T-helper 1 cell treated with Interleukin-12 subunit alpha and Interleukin-12 subunit beta and Interleukin-4 antibody, amounts not matched to agents 30 μg/mL and 1 μg/mL, for 36 hours (primary cell): ENCODE measurements at regions not wholly inside any gene's neighbourhood (a gene's known extent, or its start where the extent isn't known, plus 50 kb on each side); places are given as distances from the start of the nearest gene placed in this dataset.

ENCODE experiments used
- H3K27ac Mint-ChIP-seq: one replicate; pipeline ENCODE4 v1.8.0; 2021; ENCODE audit warnings: mild to moderate bottlenecking, mixed read lengths
- H3K27me3 Mint-ChIP-seq: one replicate; pipeline ENCODE4 v1.8.0; 2021; ENCODE audit warnings: low read depth, mixed read lengths
- H3K36me3 Mint-ChIP-seq: one replicate; pipeline ENCODE4 v1.8.0; 2021; ENCODE audit warnings: low read depth, mixed read lengths
- H3K4me1 Mint-ChIP-seq: one replicate; pipeline ENCODE4 v1.8.0; 2021; ENCODE audit warnings: low read depth, mixed read lengths
- H3K4me3 Mint-ChIP-seq: one replicate; pipeline ENCODE4 v1.8.0; 2021; ENCODE audit warnings: mild to moderate bottlenecking, moderate library complexity, mixed read lengths
- H3K9me3 Mint-ChIP-seq: one replicate; pipeline ENCODE4 v1.8.0; 2021; ENCODE audit warnings: mixed read lengths

DNA sequence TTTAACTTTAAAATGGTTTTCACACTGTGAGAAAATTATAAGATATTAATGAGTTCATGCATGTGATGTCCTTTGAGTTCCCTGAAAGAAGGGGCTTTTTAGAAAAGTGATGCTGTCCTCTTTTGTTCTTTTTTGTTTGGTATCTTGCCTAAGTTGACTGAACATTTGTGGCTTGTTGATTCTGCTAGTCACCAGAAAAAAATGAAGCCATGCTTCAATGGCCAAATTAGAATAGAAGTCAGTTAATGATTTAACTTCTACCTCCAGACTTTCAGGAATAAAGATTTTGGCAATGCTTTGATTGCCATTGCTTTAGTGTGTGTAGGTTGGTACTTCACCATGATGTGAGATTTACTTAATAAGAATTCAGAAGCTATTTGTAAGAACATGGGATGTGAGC, 260.6 kb upstream of the NECTIN3 start:
- no peaks in the 10 kb centered on the region for H3K9me3 Mint-ChIP-seq
- no peaks in the 10 kb centered on the region for H3K36me3 Mint-ChIP-seq
- H3K27ac Mint-ChIP-seq, result no peak overlapping the region
- no peak overlapping the region for H3K4me3 Mint-ChIP-seq
- H3K27me3 Mint-ChIP-seq, result peaks cover 15% of the 10 kb centered on the region
- peaks cover 9% of the 10 kb centered on the region for H3K4me1 Mint-ChIP-seq

DNA sequence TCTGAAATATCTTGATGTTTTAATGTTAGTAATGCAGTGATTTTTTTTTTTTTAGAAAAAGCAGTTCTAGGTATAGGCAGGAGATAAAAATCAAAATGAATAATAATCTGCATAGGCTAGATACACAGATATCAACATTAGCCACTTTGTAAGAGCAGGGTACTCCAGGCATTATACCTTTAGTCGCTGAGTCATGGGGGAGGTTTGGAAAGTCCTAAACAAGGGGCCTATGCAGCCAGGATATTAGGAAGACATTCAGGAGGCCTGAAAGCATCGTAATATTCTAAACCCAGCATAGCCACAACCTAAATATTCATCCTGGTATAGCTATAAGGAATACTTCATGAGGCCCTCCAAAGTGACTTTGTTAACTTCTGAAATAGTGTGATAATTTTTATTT, 258.1 kb upstream of the NECTIN3 start:
- Mint-ChIP-seq H3K9me3 (no peaks in the 10 kb centered on the region), H3K4me1 (peaks cover 9% of the 10 kb centered on the region)

DNA sequence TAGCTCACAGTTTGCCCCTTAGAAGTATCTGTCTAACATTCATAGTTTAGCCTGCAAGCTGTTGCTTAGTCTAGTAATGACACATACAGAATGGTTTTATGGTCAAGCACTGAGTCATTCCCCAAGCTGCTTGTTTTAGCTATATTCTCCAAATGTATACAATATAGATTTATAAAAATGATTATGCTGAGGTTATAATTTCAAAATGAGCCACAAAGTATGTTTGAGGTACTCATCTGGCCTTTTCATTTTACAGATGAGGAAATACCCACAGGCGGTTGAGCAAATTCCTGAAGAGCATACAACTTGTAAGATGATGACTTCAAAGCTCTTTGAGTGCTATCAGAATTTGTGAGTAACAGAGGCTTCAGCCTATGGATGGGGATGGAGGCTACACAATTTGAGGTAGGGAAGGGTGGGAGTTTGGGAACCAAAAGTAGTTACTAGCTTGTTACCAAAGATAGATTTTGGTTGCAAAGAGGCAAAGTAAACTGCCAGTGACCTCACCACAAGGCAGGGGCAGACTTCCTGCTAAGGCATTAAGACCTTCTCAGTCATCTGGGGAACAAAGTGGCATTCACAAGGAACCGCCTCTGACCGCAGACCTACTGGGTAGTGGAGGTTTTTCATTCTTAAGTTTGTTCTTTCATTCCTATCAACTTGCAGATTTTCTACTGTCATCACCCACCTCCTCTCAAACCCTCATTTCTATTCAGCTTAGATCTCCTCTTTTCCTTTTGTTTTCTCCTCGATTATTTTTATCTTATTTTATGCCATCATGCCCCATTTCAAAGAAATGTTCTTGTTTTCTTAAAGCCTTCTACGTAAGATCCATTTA, 257.2 kb upstream of the NECTIN3 start:
- Mint-ChIP-seq H3K27me3 (peaks cover 15% of the 10 kb centered on the region), H3K36me3 (no peaks in the 10 kb centered on the region), H3K4me1 (peaks cover 9% of the 10 kb centered on the region), H3K4me3 (peak overlapping the region; percentile 9), H3K27ac (peak overlapping the region; percentile 71), H3K9me3 (no peaks in the 10 kb centered on the region)

More for the DNA sequence above, 258.1 kb upstream of the NECTIN3 start:
- Mint-ChIP-seq H3K36me3 (no peaks in the 10 kb centered on the region), H3K27ac (no peak overlapping the region), H3K4me3 (no peak overlapping the region), H3K27me3 (peaks cover 15% of the 10 kb centered on the region)

DNA sequence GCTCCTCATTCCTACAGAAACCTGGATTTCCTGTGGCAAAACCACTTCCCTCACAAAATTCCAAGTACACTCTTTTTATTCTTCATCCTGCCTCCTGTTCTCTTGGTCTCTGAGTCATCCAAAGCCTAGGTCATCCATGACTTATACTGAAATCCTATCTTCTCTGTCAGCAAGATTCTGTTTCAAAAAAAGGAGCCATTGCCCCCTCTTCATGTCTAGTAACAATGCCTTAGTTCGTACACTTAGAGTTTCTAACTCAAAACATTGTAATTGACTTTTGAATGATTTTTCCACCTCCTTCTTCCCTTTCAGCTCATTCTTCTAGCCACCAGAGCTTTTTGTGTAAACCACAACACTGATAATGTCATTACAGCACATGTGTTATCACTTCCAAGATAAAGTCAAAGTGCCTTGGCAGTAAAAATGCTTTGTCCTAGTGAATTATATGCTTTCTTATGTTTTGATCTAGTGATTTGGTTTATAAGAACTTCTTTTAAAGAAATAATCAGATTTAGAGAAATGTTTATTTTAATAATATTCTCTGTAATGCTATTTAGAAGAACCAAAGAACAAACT, 256.5 kb upstream of the NECTIN3 start:
- Mint-ChIP-seq H3K36me3 (no peaks in the 10 kb centered on the region), H3K4me1 (peaks cover 9% of the 10 kb centered on the region), H3K4me3 (peak overlapping the region; percentile 9), H3K9me3 (no peaks in the 10 kb centered on the region), H3K27ac (peak overlapping the region; percentile 32), H3K27me3 (peaks cover 15% of the 10 kb centered on the region)

DNA sequence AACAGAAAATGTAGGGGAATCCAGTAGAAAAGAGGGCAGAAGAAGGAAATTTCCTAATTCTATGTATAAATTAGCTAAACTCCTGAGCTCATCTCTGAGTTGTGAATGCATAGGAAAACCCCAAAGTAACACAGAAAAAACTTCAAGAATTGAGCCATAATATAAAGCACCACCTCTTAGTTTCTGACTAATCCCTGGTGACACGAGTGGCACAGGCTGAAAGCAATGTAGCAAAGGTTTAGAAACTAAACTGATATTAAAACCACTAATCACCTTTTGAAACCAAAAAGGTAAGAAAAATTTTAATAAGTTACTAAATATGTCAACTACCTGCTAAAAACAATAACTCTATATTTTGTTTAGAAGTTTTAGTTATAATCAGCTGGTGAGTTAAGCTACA, 255.6 kb upstream of the NECTIN3 start:
- no peaks in the 10 kb centered on the region for H3K36me3 Mint-ChIP-seq
- no peak overlapping the region for H3K4me3 Mint-ChIP-seq
- H3K9me3 Mint-ChIP-seq, result no peaks in the 10 kb centered on the region
- H3K4me1 Mint-ChIP-seq, result peaks cover 9% of the 10 kb centered on the region
- H3K27me3 Mint-ChIP-seq, result peaks cover 11% of the 10 kb centered on the region
- H3K27ac Mint-ChIP-seq, result no peak overlapping the region

DNA sequence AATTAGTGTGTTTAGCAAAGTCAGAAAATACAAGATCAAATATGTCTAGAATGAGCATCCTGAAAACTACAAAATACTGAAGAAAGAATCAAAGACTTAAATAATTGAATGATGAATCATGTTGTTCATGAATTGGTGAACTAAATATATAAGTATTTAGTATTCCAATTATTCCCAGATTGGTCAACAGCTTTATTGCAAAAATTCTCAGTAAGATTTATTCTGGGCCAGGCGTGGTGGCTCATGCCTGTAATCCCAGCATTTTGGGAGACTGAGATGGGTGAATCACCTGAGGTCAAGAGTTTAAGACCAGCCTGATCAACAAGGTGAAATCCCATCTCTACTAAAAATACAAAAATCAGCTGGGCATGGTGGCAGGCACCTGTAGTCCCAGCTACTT, 250.0 kb upstream of the NECTIN3 start:
- no peaks in the 10 kb centered on the region for H3K36me3 Mint-ChIP-seq
- H3K27ac Mint-ChIP-seq, result no peak overlapping the region
- no peak overlapping the region for H3K4me3 Mint-ChIP-seq

DNA sequence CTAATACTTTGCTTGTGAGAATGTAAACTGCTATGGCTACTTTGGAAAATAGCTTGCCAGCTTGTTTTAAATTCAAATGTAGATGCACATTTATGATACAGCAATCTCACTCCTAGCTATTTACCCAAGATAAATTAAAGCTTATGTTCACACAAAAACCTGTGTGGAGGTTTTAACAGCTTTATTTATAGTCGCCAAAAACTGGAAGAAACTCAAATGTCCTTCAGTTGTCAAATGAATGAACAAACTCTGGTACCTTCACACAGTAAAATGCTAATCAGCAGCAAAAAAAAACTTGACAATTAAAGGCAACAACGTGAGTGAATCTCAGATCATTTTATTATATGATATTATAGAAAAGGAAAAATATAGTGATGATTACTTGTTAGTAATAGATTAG, 248.6 kb upstream of the NECTIN3 start:
- no peak overlapping the region for H3K27ac Mint-ChIP-seq
- H3K36me3 Mint-ChIP-seq, result no peaks in the 10 kb centered on the region
- H3K4me1 Mint-ChIP-seq, result no peaks in the 10 kb centered on the region
- no peak overlapping the region for H3K4me3 Mint-ChIP-seq
- no peaks in the 10 kb centered on the region for H3K9me3 Mint-ChIP-seq
- H3K27me3 Mint-ChIP-seq, result peaks cover 4% of the 10 kb centered on the region

More for the DNA sequence above, 250.0 kb upstream of the NECTIN3 start:
- H3K27me3 Mint-ChIP-seq, result no peaks in the 10 kb centered on the region
- H3K4me1 Mint-ChIP-seq, result no peaks in the 10 kb centered on the region
- no peaks in the 10 kb centered on the region for H3K9me3 Mint-ChIP-seq

DNA sequence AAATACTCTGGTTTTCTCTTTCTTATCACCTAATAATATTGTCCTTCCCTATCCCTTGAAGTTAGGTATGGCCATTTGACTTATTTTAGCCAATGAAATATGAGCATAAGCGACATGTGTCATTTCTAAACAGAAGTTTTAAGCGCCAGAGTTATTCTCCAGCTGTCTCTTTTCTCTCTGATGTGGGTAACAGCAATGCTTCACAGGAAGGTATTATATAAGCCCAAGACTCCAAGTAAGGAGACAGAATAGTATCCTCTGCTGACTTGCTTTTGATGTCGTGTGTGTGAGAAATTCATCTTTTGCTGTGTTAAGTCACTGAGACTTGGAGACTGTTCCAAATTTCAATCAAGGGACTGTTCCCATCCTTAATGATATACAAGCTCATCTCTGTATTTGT, 224.6 kb upstream of the NECTIN3 start:
- no peaks in the 10 kb centered on the region for H3K4me1 Mint-ChIP-seq
- no peaks in the 10 kb centered on the region for H3K36me3 Mint-ChIP-seq
- no peak overlapping the region for H3K27ac Mint-ChIP-seq
- H3K27me3 Mint-ChIP-seq, result peaks cover 4% of the 10 kb centered on the region
- H3K9me3 Mint-ChIP-seq, result peaks cover 11% of the 10 kb centered on the region
- no peak overlapping the region for H3K4me3 Mint-ChIP-seq

DNA sequence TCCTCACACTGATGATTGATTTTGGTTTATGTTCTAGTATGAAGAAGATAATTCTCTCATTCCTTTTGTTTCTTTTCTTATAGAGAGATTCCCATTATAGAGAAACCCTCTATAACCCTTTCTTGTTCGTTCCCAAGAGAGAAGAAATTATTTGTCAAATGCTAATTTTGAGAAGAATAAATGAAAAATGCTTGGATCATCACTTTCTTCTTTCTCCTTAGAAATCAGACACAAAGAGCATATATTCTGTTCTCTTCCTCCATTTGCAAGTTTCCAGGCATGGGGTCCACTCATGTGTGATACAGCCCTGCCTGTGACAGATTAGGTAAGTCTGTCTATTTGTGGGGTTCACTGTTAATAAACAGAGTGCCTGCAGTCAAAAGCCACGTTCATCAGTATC, 222.6 kb upstream of the NECTIN3 start:
- peaks cover 7% of the 10 kb centered on the region for H3K27me3 Mint-ChIP-seq
- H3K4me1 Mint-ChIP-seq, result no peaks in the 10 kb centered on the region
- no peak overlapping the region for H3K4me3 Mint-ChIP-seq
- no peaks in the 10 kb centered on the region for H3K36me3 Mint-ChIP-seq
- no peak overlapping the region for H3K27ac Mint-ChIP-seq
- H3K9me3 Mint-ChIP-seq, result peaks cover 11% of the 10 kb centered on the region

DNA sequence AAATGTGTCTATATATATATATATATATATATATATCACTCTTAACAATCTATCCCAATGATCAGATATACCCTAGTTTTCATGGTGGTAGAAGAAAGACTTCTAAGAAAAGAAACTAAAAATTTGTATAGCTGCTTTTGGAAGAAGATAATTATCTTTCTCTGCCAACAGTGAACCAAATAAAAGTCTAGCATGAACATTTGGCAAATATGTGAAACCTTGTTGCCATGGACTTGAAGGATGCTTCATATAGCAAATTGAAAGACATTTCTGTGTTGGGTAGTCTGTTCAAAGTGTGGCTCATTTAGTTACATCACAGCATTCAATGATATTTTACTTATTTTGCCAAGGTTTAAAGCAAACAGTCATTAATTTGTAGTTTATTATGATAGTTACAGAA, 219.9 kb upstream of the NECTIN3 start:
- H3K4me1 Mint-ChIP-seq, result no peaks in the 10 kb centered on the region
- no peaks in the 10 kb centered on the region for H3K36me3 Mint-ChIP-seq
- no peak overlapping the region for H3K27ac Mint-ChIP-seq
- H3K27me3 Mint-ChIP-seq, result peaks cover 7% of the 10 kb centered on the region
- H3K4me3 Mint-ChIP-seq, result no peak overlapping the region
- no peaks in the 10 kb centered on the region for H3K9me3 Mint-ChIP-seq

DNA sequence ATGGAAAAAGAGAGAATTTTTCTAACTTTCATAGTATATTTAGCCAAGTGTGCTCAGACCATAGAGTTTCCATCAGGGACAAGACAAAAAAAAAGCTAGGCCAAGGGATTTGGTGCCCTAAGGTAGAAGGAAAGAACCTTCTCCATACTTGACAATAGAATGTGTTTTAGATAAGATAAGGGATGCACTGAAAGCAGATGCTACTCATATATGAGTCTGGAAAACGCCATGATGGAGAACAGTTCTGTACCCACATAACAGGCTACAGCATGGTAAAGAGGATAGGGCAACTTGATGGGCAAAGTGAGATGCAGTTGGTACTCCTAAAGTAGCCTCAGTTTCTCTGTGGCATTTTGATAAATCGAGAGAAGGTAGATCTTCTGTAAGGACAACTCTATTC, 216.4 kb upstream of the NECTIN3 start:
- Mint-ChIP-seq H3K9me3 (no peaks in the 10 kb centered on the region), H3K4me3 (no peak overlapping the region), H3K4me1 (no peaks in the 10 kb centered on the region), H3K27me3 (peaks cover 3% of the 10 kb centered on the region), H3K36me3 (no peaks in the 10 kb centered on the region), H3K27ac (no peak overlapping the region)

DNA sequence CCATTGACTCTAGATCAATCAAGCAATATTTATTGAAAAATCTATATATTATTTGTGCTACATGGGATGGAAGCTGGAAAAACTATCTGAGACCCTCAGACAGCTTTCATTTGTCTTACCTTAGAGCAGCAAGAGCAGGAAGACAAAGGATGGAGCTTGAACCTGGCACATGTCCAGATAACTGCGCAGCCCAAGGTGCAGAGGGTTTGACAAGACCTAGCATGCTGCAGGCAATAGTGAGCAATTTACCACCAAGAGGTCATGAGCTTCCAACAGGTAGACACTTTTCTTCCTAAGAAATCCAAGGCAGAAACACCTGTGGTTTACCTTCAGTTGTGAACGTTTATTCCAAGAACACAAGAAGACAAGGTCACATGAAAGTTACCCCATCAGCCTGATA, 214.7 kb upstream of the NECTIN3 start:
- no peaks in the 10 kb centered on the region for H3K4me1 Mint-ChIP-seq

DNA sequence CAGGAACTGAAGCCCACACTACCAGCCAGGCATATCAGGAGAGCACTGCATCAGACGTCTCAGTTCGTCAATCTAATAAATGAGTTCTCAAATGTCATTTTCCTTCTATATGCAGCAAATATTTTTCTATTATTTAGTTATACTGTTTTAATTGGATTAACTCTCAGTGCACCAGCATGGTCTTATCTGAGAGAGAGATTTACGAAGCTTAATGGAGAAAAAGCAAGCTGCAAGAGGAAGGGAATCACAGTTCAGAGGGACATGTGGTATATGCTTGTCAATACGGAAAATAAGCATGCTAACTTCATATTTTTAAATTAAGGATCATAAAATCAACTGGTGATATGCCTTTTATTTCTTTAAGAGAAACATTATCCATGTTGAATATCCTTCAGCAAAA, 213.1 kb upstream of the NECTIN3 start:
- no peak overlapping the region for H3K4me3 Mint-ChIP-seq
- H3K27ac Mint-ChIP-seq, result no peak overlapping the region
- no peaks in the 10 kb centered on the region for H3K9me3 Mint-ChIP-seq
- H3K36me3 Mint-ChIP-seq, result no peaks in the 10 kb centered on the region
- no peaks in the 10 kb centered on the region for H3K27me3 Mint-ChIP-seq
- no peaks in the 10 kb centered on the region for H3K4me1 Mint-ChIP-seq

More for the DNA sequence above, 214.7 kb upstream of the NECTIN3 start:
- H3K4me3 Mint-ChIP-seq, result no peak overlapping the region
- H3K27me3 Mint-ChIP-seq, result peaks cover 3% of the 10 kb centered on the region
- H3K27ac Mint-ChIP-seq, result no peak overlapping the region
- H3K9me3 Mint-ChIP-seq, result no peaks in the 10 kb centered on the region
- H3K36me3 Mint-ChIP-seq, result no peaks in the 10 kb centered on the region

DNA sequence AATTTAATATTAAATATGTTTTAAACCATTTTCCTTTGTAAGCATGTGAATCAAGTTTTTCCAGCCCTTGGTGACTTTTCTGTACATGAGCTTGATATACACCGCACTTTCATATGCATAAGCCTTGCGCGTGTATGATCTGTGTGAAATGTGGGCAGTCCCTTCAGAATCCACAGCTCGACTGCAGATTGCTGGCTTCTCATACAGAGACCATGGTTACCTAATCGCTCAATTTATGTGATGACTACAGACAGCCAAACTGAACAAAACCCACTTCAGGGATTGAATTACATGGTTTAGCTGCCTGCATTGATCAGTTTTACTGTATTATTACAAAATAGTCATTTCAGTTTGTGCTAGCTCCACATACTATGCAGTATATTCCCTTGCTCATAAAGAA, 212.3 kb upstream of the NECTIN3 start:
- H3K27ac Mint-ChIP-seq, result no peak overlapping the region
- no peak overlapping the region for H3K4me3 Mint-ChIP-seq
- H3K4me1 Mint-ChIP-seq, result no peaks in the 10 kb centered on the region
- no peaks in the 10 kb centered on the region for H3K27me3 Mint-ChIP-seq
- H3K36me3 Mint-ChIP-seq, result no peaks in the 10 kb centered on the region
- H3K9me3 Mint-ChIP-seq, result no peaks in the 10 kb centered on the region

DNA sequence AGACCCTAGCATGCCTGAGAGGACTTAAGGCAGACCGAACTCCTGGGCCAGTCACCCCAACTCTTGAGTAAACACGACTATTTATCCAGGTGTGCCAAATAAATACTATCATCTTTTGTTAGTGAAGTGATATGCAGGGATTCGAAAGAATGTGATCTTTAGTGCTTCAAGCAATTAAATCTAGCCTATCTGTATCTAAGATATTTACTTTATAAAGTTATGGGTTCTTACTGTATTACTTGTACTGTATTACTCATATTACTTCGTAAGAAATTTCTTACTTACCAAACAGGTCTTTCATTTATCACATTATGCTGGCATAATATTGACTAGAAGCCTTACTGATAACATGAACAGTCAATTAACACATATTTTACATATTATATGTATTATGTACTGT, 211.6 kb upstream of the NECTIN3 start:
- Mint-ChIP-seq H3K36me3 (no peaks in the 10 kb centered on the region), H3K4me3 (no peak overlapping the region), H3K27me3 (no peaks in the 10 kb centered on the region), H3K9me3 (no peaks in the 10 kb centered on the region), H3K27ac (no peak overlapping the region), H3K4me1 (no peaks in the 10 kb centered on the region)
